Ascending aorta (tissue), 2 donors: ENCODE measurements at regions not wholly inside any gene's neighbourhood (a gene's known extent, or its start where the extent isn't known, plus 50 kb on each side); places are given as distances from the start of the nearest gene placed in this dataset.

Experiments
- DNase-seq, 2 donors: peaks; one replicate each; pipeline ENCODE4 v3.0.0-alpha.2; 2019; ENCODE audit warnings: low spot score in 2 of 2
- H3K27ac ChIP-seq, 2 donors: fragments of 200-600 bp; sonication (generic); one replicate each; pipeline ENCODE4 v1.5.1; 2016 to 2017; ENCODE audit warnings: mild to moderate bottlenecking in 1 of 2
- H3K27me3 ChIP-seq: fragments of 200-600 bp; sonication (generic); one replicate; pipeline ENCODE4 v1.5.1; 2017
- H3K36me3 ChIP-seq, 2 donors: fragments of 200-600 bp; sonication (generic); one replicate each; pipeline ENCODE4 v1.5.1; 2016
- H3K4me1 ChIP-seq, 2 donors: fragments of 200-600 bp; sonication (generic); one replicate each; pipeline ENCODE4 v1.5.1; 2016 to 2017; ENCODE audit warnings: mild to moderate bottlenecking in 1 of 2
- H3K4me3 ChIP-seq, 2 donors: fragments of 200-600 bp; sonication (generic); one replicate each; pipeline ENCODE4 v1.5.1; 2016 to 2017; ENCODE audit warnings: mild to moderate bottlenecking in 1 of 2
- H3K9me3 ChIP-seq, 2 donors: fragments of 200-600 bp; sonication (generic); one replicate each; pipeline ENCODE4 v1.5.1; 2016
- intact Hi-C: fragments of 100-400 bp; cut with DNase I; formaldehyde crosslinking; loops from one replicate; pipeline ENCODE4 v1.15.1; 2023
- TF ChIP-seq, protein P1 (sequence below), 3 experiments: fragments of 200-600 bp in 2 of 3; fragments of 450-650 bp in 1 of 3; sonication (generic) in 2 of 3; IDR thresholded peaks; one replicate each; pipeline ENCODE4 v1.5.1; 2016 to 2019; ENCODE audit warnings: antibody characterized with exemption in 3 of 3, mild to moderate bottlenecking in 1 of 3, moderate library complexity in 1 of 3

- intact Hi-C loops, result no loop called here
Observed at GRCh38 chr6:1500913-1501312, 108.8 kb upstream of the FOXC1 start.

DNA sequence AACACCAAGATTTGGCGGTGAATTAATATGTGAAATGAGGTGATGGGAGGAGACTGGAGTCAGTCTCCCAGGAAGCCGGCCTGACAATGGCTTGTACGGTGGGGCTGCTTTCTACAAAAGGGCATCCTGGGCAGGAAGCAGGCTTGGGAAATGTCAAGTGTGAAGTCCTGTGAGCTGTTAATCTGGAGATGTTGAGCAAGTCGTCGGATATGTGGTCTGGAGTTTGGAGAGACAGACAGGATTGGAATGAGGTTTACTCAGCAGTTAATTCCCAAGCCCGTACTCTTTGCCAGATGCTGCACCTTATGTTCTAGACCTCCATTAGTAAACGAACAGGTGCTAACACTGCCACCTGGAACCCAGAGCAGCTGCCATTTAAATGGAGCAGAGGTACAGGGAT is 107.7 kb upstream of the FOXC1 start:
- no peak overlapping the region for H3K27ac ChIP-seq
- no peaks in the 10 kb centered on the region for H3K27me3 ChIP-seq
- intact Hi-C loops, result no loop called here

More at GRCh38 chr6:1500913-1501312, 108.8 kb upstream of the FOXC1 start:
- TF ChIP-seq, protein P1, sequence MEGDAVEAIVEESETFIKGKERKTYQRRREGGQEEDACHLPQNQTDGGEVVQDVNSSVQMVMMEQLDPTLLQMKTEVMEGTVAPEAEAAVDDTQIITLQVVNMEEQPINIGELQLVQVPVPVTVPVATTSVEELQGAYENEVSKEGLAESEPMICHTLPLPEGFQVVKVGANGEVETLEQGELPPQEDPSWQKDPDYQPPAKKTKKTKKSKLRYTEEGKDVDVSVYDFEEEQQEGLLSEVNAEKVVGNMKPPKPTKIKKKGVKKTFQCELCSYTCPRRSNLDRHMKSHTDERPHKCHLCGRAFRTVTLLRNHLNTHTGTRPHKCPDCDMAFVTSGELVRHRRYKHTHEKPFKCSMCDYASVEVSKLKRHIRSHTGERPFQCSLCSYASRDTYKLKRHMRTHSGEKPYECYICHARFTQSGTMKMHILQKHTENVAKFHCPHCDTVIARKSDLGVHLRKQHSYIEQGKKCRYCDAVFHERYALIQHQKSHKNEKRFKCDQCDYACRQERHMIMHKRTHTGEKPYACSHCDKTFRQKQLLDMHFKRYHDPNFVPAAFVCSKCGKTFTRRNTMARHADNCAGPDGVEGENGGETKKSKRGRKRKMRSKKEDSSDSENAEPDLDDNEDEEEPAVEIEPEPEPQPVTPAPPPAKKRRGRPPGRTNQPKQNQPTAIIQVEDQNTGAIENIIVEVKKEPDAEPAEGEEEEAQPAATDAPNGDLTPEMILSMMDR (IDR thresholded peaks at IDR 0.05), result no peak
- H3K9me3 ChIP-seq, result peaks cover 0 to 7% of the 10 kb centered on the region in 2 donors
- DNase-seq, result no peak
- no peaks in the 10 kb centered on the region for H3K36me3 ChIP-seq
- no peaks in the 10 kb centered on the region for H3K4me1 ChIP-seq
- no peaks in the 10 kb centered on the region for H3K27me3 ChIP-seq
- no peak overlapping the region for H3K27ac ChIP-seq
- no peak overlapping the region for H3K4me3 ChIP-seq

DNA sequence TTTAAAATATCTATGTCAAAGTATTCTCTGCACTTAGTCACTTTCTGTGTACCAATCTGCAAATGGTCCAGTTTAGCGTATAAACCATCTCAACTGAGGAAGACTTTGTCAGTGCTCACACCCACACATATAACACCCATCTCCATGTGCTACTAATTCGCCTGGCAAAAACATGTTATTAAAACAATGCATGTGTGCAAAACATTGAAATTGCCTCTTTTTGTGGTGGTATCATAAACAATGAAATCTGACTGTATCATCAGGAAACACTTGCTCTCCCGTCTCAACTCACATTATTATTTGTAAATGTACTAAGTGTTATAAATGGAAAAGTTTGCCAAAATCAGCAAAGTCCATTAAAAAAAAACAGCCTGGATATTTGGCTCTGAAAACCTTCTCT is 105.9 kb upstream of the FOXC1 start:
- Histone ChIP-seq H3K27me3 (no peaks in the 10 kb centered on the region), H3K27ac (no peak overlapping the region), H3K36me3 (no peaks in the 10 kb centered on the region), H3K4me1 (no peaks in the 10 kb centered on the region), H3K4me3 (no peak overlapping the region), H3K9me3 (no peaks in the 10 kb centered on the region)
- TF ChIP-seq, protein P1 (IDR thresholded peaks at IDR 0.05), result no peak
- DNase-seq, result no peak
- intact Hi-C loops, result no loop called here

More for the DNA sequence above, 107.7 kb upstream of the FOXC1 start:
- Histone ChIP-seq H3K4me1 (no peaks in the 10 kb centered on the region), H3K9me3 (no peaks in the 10 kb centered on the region), H3K36me3 (no peaks in the 10 kb centered on the region), H3K4me3 (no peak overlapping the region)
- TF ChIP-seq, protein P1 (IDR thresholded peaks at IDR 0.05), result no peak
- no peak for DNase-seq

- intact Hi-C loops, result no loop called here
- Histone ChIP-seq H3K36me3 (no peaks in the 10 kb centered on the region), H3K27me3 (no peaks in the 10 kb centered on the region), H3K4me3 (no peak overlapping the region), H3K27ac (no peak overlapping the region), H3K9me3 (no peaks in the 10 kb centered on the region), H3K4me1 (no peaks in the 10 kb centered on the region)
- TF ChIP-seq, protein P1 (IDR thresholded peaks at IDR 0.05), result no peak
- DNase-seq, result no peak
Observed at GRCh38 chr6:1504465-1504864, 105.2 kb upstream of the FOXC1 start.

DNA sequence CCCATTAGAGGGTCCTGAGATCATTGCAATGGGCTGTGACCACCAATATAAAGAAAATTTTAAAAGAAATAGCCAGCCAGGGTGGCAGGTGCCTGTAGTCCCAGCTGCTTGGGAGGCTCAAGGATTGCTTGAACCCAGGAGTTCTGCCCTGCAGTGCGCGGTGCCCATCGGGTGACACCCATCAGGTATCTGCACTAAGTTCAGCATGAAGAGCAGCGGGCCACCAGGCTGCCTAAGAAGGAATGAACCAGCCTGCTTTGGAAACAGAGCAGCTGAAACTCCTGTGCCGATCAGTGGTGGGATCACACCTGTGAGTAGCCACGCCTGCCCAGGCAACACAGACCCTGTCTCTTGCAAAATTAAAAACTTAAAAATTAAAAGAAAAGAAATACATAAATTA is 102.5 kb upstream of the FOXC1 start:
- Histone ChIP-seq H3K27ac (no peak overlapping the region), H3K27me3 (no peaks in the 10 kb centered on the region), H3K4me3 (no peak overlapping the region), H3K4me1 (no peaks in the 10 kb centered on the region), H3K9me3 (no peaks in the 10 kb centered on the region), H3K36me3 (no peaks in the 10 kb centered on the region)
- intact Hi-C loops, result no loop called here
- TF ChIP-seq, protein P1 (IDR thresholded peaks at IDR 0.05), result no peak
- DNase-seq, result no peak

- Histone ChIP-seq H3K9me3 (no peaks in the 10 kb centered on the region), H3K4me3 (no peak overlapping the region), H3K27me3 (no peaks in the 10 kb centered on the region), H3K4me1 (no peaks in the 10 kb centered on the region), H3K36me3 (no peaks in the 10 kb centered on the region), H3K27ac (no peak overlapping the region)
- DNase-seq, result no peak
- TF ChIP-seq, protein P1 (IDR thresholded peaks at IDR 0.05), result no peak
- intact Hi-C loops, result no loop called here
Observed at GRCh38 chr6:1509241-1509640, 100.5 kb upstream of the FOXC1 start.
